LHCN-M2 (cell line): ENCODE measurements at regions not wholly inside any gene's neighbourhood (a gene's known extent, or its start where the extent isn't known, plus 50 kb on each side); places are given as distances from the start of the nearest gene placed in this dataset.

Experiments used
- DNase-seq: peaks from one replicate; pipeline ENCODE4 v3.0.0-alpha.2; 2012; ENCODE audit warnings: low read depth

DNA sequence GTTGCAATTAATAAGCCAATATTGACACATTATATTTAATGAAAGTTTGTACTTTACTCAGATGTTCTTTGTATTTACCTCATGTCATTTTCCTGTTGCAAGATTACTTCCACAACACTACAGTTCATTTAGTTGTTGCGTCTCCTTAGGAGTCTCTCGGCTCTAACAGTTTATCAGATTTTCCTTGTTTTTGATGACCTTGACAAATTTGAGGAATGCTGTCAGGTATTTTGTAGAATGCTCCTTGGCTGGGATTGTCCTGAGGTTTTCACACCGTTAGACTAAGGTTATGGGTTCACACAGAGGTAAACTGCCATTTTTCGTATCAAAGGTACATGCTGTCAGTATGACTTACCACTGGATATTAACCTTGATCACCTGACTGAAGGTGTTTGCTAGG lies 416.6 kb upstream of the TNP1 start:
- no peak for DNase-seq

- no peak for DNase-seq
Observed at GRCh38 chr2:217275091-217275490, 415.2 kb upstream of the TNP1 start.

- DNase-seq, result no peak
Observed at GRCh38 chr2:217274578-217274977, 414.7 kb upstream of the TNP1 start.

- no peak for DNase-seq
Observed at GRCh38 chr2:217273851-217274250, 414.0 kb upstream of the TNP1 start.

DNA sequence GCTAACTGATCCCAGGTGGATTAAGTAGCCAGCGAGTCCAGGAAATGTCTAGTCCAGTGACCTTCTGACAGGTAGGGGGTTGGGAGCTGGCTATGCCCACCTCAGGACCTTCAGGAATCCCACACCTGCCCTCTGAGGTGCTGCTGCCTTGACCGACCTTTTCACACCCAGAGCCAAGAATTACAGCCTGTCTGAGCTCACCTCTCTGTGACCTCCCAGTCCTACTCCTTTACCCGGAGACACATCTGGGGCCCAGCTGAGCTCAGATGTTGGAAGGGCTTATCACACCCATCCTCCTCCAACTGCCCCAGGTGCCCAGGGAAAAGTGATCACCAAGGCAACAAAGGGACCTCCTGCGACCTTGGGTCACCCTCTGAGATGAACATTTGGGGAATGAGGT lies 413.3 kb upstream of the TNP1 start:
- no peak for DNase-seq

DNA sequence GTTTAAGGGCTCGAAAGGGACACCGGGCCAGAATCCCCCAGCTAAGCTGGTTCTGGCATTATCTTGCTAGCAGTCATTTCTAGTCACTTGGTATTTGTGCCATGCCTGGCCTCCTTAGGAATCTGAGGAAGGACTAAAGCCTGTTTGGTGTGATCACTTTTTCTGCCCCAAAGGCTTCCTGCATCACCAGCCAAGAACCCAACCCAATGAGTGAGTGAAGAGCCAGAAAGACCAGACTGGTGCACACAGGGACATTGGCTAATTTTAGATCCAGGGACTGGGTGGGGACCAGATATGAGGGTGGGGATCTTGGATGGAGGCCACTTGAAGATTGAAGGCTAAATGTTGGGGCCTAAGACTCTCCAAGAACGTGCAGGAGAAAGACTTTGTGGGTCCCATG lies 411.9 kb upstream of the TNP1 start:
- DNase-seq, result no peak

- no peak for DNase-seq
Observed at GRCh38 chr2:217270485-217271121, 410.7 kb upstream of the TNP1 start.

- DNase-seq, result no peak
Observed at GRCh38 chr2:217269701-217270484, 410.0 kb upstream of the TNP1 start.

- DNase-seq, result no peak
Observed at GRCh38 chr2:217268978-217269377, 409.1 kb upstream of the TNP1 start.

GRCh38 chr2:217267758-217268157 lies 407.9 kb upstream of the TNP1 start:
- DNase-seq, result no peak

DNA sequence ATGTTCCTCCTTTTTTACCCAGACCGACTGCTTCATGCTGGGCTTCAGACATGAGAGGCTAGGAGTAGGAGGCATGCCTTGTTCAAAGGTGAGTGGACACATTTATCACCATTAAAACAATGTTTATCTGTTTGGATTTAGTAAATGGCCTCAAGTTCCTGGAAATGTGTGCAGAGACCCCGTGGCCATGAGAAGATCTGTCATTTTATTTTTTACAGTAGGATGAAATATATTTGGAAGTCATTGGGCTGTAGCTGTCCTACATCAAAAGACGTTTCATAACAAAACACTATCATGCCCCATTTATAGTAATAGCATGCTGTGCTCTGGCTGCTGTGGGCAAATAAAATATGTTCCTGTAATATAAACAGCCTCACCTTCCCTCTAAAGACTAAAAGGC lies 403.9 kb upstream of the TNP1 start:
- DNase-seq, result no peak

DNA sequence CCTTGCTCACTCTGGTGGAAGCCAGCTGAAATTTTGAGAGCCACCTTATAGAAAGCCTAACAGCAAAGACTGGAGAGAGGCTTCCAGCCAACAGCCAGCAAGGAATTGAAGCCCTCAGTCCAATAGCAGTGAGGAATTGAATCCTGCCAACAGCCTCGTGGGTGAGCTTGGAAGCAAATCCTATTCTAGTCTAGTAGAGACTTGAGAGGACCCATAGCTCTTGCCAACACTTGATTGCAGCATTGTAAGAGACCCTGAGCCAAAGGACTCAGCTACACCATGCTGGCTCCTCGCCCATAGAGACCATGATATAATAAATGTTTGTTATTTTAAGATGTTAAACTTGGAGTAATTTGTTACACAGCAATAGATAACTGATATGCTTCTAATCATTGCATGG lies 403.0 kb upstream of the TNP1 start:
- DNase-seq, result no peak

- DNase-seq, result peak; percentile 74
Observed at GRCh38 chr2:217261452-217261851, 401.6 kb upstream of the TNP1 start.

DNA sequence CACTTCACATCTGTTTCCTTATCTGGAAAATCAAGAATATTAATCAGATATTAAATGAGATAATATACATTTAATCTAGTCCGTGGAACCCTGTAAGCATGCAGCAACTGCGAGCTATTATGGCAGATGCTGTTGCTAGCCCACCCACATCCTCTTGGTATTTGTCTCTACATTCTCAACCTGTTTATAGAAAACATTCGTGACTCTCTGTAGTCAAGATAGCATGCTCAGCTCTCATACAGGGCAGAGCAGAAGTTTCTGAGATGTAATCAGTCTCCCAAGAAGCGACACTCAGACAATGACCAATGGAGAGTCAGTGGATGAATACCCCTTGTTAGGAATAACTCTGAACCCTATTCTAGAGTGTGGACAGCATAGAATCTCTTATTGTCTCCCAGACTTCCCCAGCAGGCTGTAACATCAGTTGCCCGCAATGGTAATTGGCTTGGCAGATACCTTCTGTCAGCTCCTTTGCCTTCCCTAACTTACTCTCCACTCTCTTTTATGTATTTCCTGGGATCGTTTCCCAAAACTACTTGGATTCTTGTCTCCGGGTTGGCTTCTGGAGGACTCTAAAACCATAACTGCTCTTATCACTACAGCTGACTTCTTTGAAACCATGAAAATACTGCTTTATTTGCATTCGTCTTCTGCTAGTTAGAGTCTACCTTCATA lies 400.7 kb upstream of the TNP1 start:
- DNase-seq, result no peak

- peak; percentile 40 for DNase-seq
Observed at GRCh38 chr2:217258170-217258569, 398.3 kb upstream of the TNP1 start.

DNA sequence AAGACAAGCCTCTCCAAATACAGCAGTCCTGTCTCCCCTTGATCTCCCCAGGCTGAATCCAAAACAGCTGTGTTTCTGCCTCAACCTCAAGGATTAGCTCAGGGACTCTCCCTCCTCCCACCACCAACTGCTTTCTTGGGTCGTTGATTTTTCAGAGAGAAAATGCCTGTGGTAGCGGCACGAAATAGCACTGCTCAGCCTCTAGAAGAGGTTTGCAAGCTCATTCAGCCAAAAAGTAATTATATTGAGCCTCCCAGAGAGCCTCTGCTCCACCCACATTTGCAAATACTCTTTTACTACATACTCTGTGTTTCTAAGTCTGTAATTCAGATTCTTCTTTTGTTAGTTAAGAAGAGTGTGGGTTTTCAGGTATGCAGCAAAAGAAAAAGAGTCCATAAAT lies 396.4 kb upstream of the TNP1 start:
- peak; percentile 78 for DNase-seq

DNA sequence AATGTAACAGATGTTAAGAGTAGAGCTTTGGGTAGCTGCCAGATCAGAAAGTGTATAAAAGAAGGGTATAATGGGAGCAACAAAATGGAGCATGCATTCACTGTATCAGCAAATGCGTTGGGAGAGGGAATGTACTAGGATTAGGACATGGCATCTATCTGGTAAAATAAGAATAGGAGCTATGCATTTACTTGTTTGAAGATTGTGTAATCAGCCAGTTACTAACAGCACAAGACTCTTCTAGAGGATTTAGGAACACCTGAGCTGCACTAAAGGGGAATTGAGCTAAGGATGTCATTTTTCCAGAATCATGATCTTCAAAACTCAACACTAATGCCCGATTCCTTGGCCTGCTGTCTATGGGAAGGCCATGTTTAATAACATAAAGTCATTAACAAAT lies 394.2 kb upstream of the TNP1 start:
- peak; percentile 28 for DNase-seq

- DNase-seq, result no peak
Observed at GRCh38 chr2:217252181-217252580, 392.3 kb upstream of the TNP1 start.

GRCh38 chr2:217250013-217250524 lies 390.2 kb upstream of the TNP1 start:
- no peak for DNase-seq

GRCh38 chr2:217249121-217250012 lies 389.5 kb upstream of the TNP1 start:
- no peak for DNase-seq

GRCh38 chr2:217248312-217248935 lies 388.6 kb upstream of the TNP1 start:
- DNase-seq, result no peak
